G401.6 (cell line): ENCODE measurements at regions not wholly inside any gene's neighbourhood (a gene's known extent, or its start where the extent isn't known, plus 50 kb on each side); places are given as distances from the start of the nearest gene placed in this dataset.
"Not testable (repeated sequence)": the region's sequence is repeated elsewhere in the genome, so short reads cannot be mapped to it uniquely, and the experiment has no call there.

Source experiments
- FAIRE-seq: peaks from 2 replicates; lab custom pipeline; 2012; peaks lifted over from hg19 to GRCh38; lab: Jason Lieb, UNC

GRCh38 chr16:60510941-60511340 is 1525.3 kb downstream of the CDH8 start:
- no peak for FAIRE-seq

- FAIRE-seq, result no peak
Observed at GRCh38 chr16:60510208-60510607, 1526.0 kb downstream of the CDH8 start.

GRCh38 chr16:60491273-60491672 is 1545.0 kb downstream of the CDH8 start:
- no peak for FAIRE-seq

- FAIRE-seq, result no peak
Observed at GRCh38 chr16:60485872-60486489, 1550.3 kb downstream of the CDH8 start.

GRCh38 chr16:60484901-60485300 is 1551.3 kb downstream of the CDH8 start:
- no peak for FAIRE-seq

GRCh38 chr16:60481591-60481990 is 1554.6 kb downstream of the CDH8 start:
- FAIRE-seq, result no peak

GRCh38 chr16:60478810-60479209 is 1557.4 kb downstream of the CDH8 start:
- no peak for FAIRE-seq

GRCh38 chr16:60463986-60464385 is 1572.3 kb downstream of the CDH8 start:
- no peak for FAIRE-seq

- no peak for FAIRE-seq
Observed at GRCh38 chr16:60459463-60459862, 1576.8 kb downstream of the CDH8 start.

GRCh38 chr16:60458255-60458654 is 1578.0 kb downstream of the CDH8 start:
- FAIRE-seq, result no peak

GRCh38 chr16:60452646-60453045 is 1583.6 kb downstream of the CDH8 start:
- no peak for FAIRE-seq

GRCh38 chr16:60438894-60439293 is 1597.3 kb downstream of the CDH8 start:
- no peak for FAIRE-seq

- FAIRE-seq, result no peak
Observed at GRCh38 chr16:60432472-60432871, 1603.8 kb downstream of the CDH8 start.

- no peak for FAIRE-seq
Observed at GRCh38 chr16:60419859-60420258, 1616.4 kb downstream of the CDH8 start.

GRCh38 chr16:60414613-60415012 is 1621.6 kb downstream of the CDH8 start:
- no peak for FAIRE-seq

- FAIRE-seq, result no peak
Observed at GRCh38 chr16:60413969-60414368, 1622.3 kb downstream of the CDH8 start.

- FAIRE-seq, result no peak
Observed at GRCh38 chr16:60407606-60408005, 1628.6 kb downstream of the CDH8 start.

GRCh38 chr16:60407034-60407433 is 1629.2 kb downstream of the CDH8 start:
- FAIRE-seq, result no peak

- no peak for FAIRE-seq
Observed at GRCh38 chr16:60405286-60405685, 1631.0 kb downstream of the CDH8 start.

- no peak for FAIRE-seq
Observed at GRCh38 chr16:60404401-60404800, 1631.8 kb downstream of the CDH8 start.

- FAIRE-seq, result not testable (repeated sequence)
Observed at GRCh38 chr16:60402941-60403340, 1633.3 kb downstream of the CDH8 start.

GRCh38 chr16:60392380-60392779 is 1643.9 kb downstream of the CDH8 start:
- FAIRE-seq, result no peak

GRCh38 chr16:60371591-60371990 is 1637.5 kb upstream of the GOT2 start:
- no peak for FAIRE-seq

- no peak for FAIRE-seq
Observed at GRCh38 chr16:60367739-60368138, 1633.6 kb upstream of the GOT2 start.

GRCh38 chr16:60363566-60363965 is 1629.5 kb upstream of the GOT2 start:
- no peak for FAIRE-seq
